ENCODE measurements at regions not wholly inside any gene's neighbourhood (a gene's known extent, or its start where the extent isn't known, plus 50 kb on each side); places are given as distances from the start of the nearest gene placed in this dataset.
A peak's percentile ranks its signal among the peaks of the same experiment; 100 is the strongest.
"Not testable (repeated sequence)": the region's sequence is repeated elsewhere in the genome, so short reads cannot be mapped to it uniquely, and the experiment has no call there.

GRCh38 chr2:126952216-126952615 lies 53.5 kb downstream of the TEX51 start:
- no peak for DNase-seq

GRCh38 chr2:126953483-126953882 lies 54.8 kb downstream of the TEX51 start:
- no peak for DNase-seq

GRCh38 chr2:126954831-126955230 lies 56.1 kb downstream of the TEX51 start:
- DNase-seq, result no peak

GRCh38 chr2:126956773-126957172 lies 58.1 kb downstream of the TEX51 start:
- not testable (repeated sequence) for DNase-seq

GRCh38 chr2:126963390-126963789 lies 64.7 kb downstream of the TEX51 start:
- no peak for DNase-seq

GRCh38 chr2:126966601-126967000 lies 67.9 kb downstream of the TEX51 start:
- no peak for DNase-seq

- DNase-seq, result no peak
Observed at GRCh38 chr2:126970583-126970982, 71.9 kb downstream of the TEX51 start.

GRCh38 chr2:126971162-126971480 lies 72.4 kb downstream of the TEX51 start:
- DNase-seq, result no peak

- peak; percentile 60 to 63 for DNase-seq
Observed at GRCh38 chr2:126971481-126972278, 73.0 kb downstream of the TEX51 start.

- DNase-seq, result no peak
Observed at GRCh38 chr2:126972279-126972626, 73.6 kb downstream of the TEX51 start.

- DNase-seq, result no peak
Observed at GRCh38 chr2:126973745-126974144, 75.1 kb downstream of the TEX51 start.

- peak in 1 of 2 donors; percentile 15 for DNase-seq
Observed at GRCh38 chr2:126975671-126976655, 77.3 kb downstream of the TEX51 start.

- no peak for DNase-seq
Observed at GRCh38 chr2:126976721-126977328, 78.1 kb downstream of the TEX51 start.

GRCh38 chr2:126978333-126978732 lies 79.6 kb downstream of the TEX51 start:
- no peak for DNase-seq

- DNase-seq, result no peak
Observed at GRCh38 chr2:126979039-126980003, 80.6 kb downstream of the TEX51 start.

- DNase-seq, result no peak
Observed at GRCh38 chr2:126981476-126981875, 82.8 kb downstream of the TEX51 start.

GRCh38 chr2:126982935-126983334 lies 84.2 kb downstream of the TEX51 start:
- DNase-seq, result no peak

- no peak for DNase-seq
Observed at GRCh38 chr2:126986631-126987187, 88.0 kb downstream of the TEX51 start.

GRCh38 chr2:126988482-126988881 lies 89.8 kb downstream of the TEX51 start:
- DNase-seq, result no peak

GRCh38 chr2:126989064-126989463 lies 90.4 kb downstream of the TEX51 start:
- not testable (repeated sequence) for DNase-seq

GRCh38 chr2:126990200-126990599 lies 91.5 kb downstream of the TEX51 start:
- no peak for DNase-seq

All from right lung (tissue), 2 donors.